Neuronal stem cell (in vitro differentiated cells): ENCODE measurements at regions not wholly inside any gene's neighbourhood (a gene's known extent, or its start where the extent isn't known, plus 50 kb on each side); places are given as distances from the start of the nearest gene placed in this dataset.
"Not testable (repeated sequence)": the region's sequence is repeated elsewhere in the genome, so short reads cannot be mapped to it uniquely, and the experiment has no call there.

Experiments
- DNase-seq: peaks from one replicate; pipeline ENCODE4 v3.0.0-alpha.2; 2013; ENCODE audit warnings: low spot score
- H2AFZ ChIP-seq: one replicate; pipeline ENCODE4 v1.6.1; 2013; ENCODE audit warnings: mild to moderate bottlenecking, low read length, inconsistent platforms
- H2AK5ac ChIP-seq: 2 replicates; pipeline ENCODE4 v1.6.1; 2013; ENCODE audit warnings: low read depth, mild to moderate bottlenecking, inconsistent platforms, low read length, moderate library complexity, mixed read lengths
- H2BK120ac ChIP-seq: 2 replicates; pipeline ENCODE4 v1.6.1; 2013; ENCODE audit warnings: low read depth, mild to moderate bottlenecking, inconsistent platforms, low read length, moderate library complexity, mixed read lengths
- H2BK12ac ChIP-seq: one replicate; pipeline ENCODE4 v1.6.1; 2013; ENCODE audit warnings: low read length, inconsistent platforms
- H2BK15ac ChIP-seq: 2 replicates; pipeline ENCODE4 v1.6.1; 2013; ENCODE audit warnings: mild to moderate bottlenecking, low read length, inconsistent platforms, mixed read lengths
- H2BK5ac ChIP-seq: one replicate; pipeline ENCODE4 v1.6.1; 2013; ENCODE audit warnings: inconsistent platforms, mild to moderate bottlenecking, low read length, moderate library complexity
- H3K14ac ChIP-seq: one replicate; pipeline ENCODE4 v1.6.1; 2013; ENCODE audit warnings: low read length, inconsistent platforms
- H3K18ac ChIP-seq: 2 replicates; pipeline ENCODE4 v1.6.1; 2013; ENCODE audit warnings: low read length, inconsistent platforms
- H3K23ac ChIP-seq: 2 replicates; pipeline ENCODE4 v1.6.1; 2013; ENCODE audit warnings: low read depth, mild to moderate bottlenecking, mixed read lengths, low read length, inconsistent platforms; ENCODE audit not compliant: poor library complexity
- H3K27ac ChIP-seq: replicated peaks from 3 replicates; pipeline ENCODE4 v1.5.1; 2013; ENCODE audit warnings: low read length, inconsistent platforms
- H3K27me3 ChIP-seq, 3 experiments: 2 replicates each; pipeline ENCODE4 v1.6.1; 2013; ENCODE audit warnings: low read length in 3 of 3, mild to moderate bottlenecking in 2 of 3, inconsistent platforms in 1 of 3, low read depth in 1 of 3, mixed read lengths in 1 of 3, moderate library complexity in 1 of 3; ENCODE audit not compliant: control insufficient read depth in 3 of 3, insufficient read depth in 3 of 3
- H3K36me3 ChIP-seq, 2 donors: replicated peaks in 1 of 2; 2 replicates each; pipeline ENCODE4 v1.6.1; 2013; ENCODE audit warnings: low read length in 2 of 2; ENCODE audit not compliant: control insufficient read depth in 2 of 2, insufficient read depth in 2 of 2
- H3K4ac ChIP-seq: 2 replicates; pipeline ENCODE4 v1.6.1; 2013; ENCODE audit warnings: inconsistent platforms, mild to moderate bottlenecking, low read length, moderate library complexity
- H3K4me1 ChIP-seq, 2 donors: 1 replicate in 1 of 2; 2 replicates in 1 of 2; pipeline ENCODE4 v1.6.1; 2013; ENCODE audit warnings: low read length in 2 of 2, low read depth in 1 of 2; ENCODE audit not compliant: control insufficient read depth in 2 of 2, insufficient read depth in 1 of 2
- H3K4me2 ChIP-seq: one replicate; pipeline ENCODE4 v1.6.1; 2013; ENCODE audit warnings: mild to moderate bottlenecking, low read length, inconsistent platforms; ENCODE audit not compliant: insufficient read depth, poor library complexity, severe bottlenecking
- H3K4me3 ChIP-seq, 2 donors: 2 replicates each; pipeline ENCODE4 v1.5.1; 2013; ENCODE audit warnings: low read length in 2 of 2, mild to moderate bottlenecking in 2 of 2, inconsistent platforms in 1 of 2, moderate library complexity in 1 of 2
- H3K79me1 ChIP-seq: one replicate; pipeline ENCODE4 v1.6.1; 2013; ENCODE audit warnings: low read depth, mild to moderate bottlenecking, inconsistent platforms, low read length, moderate library complexity
- H3K9ac ChIP-seq: one replicate; pipeline ENCODE4 v1.6.1; 2013; ENCODE audit warnings: mild to moderate bottlenecking, low read depth, low read length, inconsistent platforms; ENCODE audit not compliant: poor library complexity
- H3K9me3 ChIP-seq, 2 donors: replicated peaks in 1 of 2; 2 replicates each; pipeline versions ENCODE3 to v1.6.1; 2013; ENCODE audit warnings: low read length in 2 of 2, mild to moderate bottlenecking in 2 of 2, inconsistent platforms in 1 of 2, low read depth in 1 of 2, mixed read lengths in 1 of 2, moderate library complexity in 1 of 2; ENCODE audit not compliant: control insufficient read depth in 2 of 2, insufficient read depth in 1 of 2
- H4K8ac ChIP-seq: one replicate; pipeline ENCODE4 v1.6.1; 2013; ENCODE audit warnings: low read depth, mild to moderate bottlenecking, inconsistent platforms, low read length, moderate library complexity
- H4K91ac ChIP-seq: one replicate; pipeline ENCODE4 v1.6.1; 2013; ENCODE audit warnings: low read length, low read depth, mild to moderate bottlenecking, inconsistent platforms; ENCODE audit not compliant: poor library complexity
- WGBS, 2 donors: extraction: QIAGEN DNeasy Blood & Tissue Kit; methylation state at CpG; one replicate each; pipeline ENCODE4 v1.1.7; 2013; ENCODE audit warnings: missing lambda C conversion rate in 2 of 2, mixed read lengths in 1 of 2; ENCODE audit not compliant: insufficient read length in 2 of 2, insufficient replicate concordance in 1 of 2; ENCODE audit errors: extremely low coverage in 2 of 2; 5-methylcytosine and 5-hydroxymethylcytosine counted together

DNA sequence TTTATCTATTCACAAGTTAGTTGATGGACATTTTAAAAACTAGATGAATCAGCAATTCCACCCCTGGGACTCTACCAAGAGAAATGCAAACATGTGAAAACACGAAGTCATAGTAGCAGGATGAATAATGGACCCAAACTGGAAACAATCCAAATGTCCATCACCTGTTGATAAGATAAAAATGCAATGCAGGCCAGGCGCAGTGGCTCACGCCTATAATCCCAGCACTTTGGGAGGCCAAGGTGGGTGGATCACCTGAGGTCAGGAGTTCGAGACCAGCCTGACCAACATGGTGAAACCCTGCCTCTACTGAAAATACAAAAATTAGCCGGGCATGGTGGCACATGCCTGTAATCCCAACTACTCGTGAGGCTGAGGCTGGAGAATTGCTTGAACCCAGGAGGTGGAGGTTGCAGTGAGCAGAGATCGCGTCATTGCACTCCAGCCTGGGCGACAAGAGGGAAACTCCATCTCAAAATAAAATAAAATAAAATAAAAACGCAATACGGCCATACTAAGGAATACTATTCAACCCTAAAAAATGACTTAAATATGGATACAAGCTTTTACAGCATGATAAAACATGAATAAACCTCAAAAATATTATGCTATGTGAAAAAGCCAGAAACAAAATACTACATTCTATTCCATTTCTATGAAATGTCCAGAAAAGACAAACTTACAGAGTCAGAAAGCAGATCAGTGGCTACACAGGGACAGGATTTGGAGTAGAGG, 61.6 kb upstream of the BACH2 start:
- not testable (repeated sequence) for H3K23ac ChIP-seq, H3K4me3 ChIP-seq, H2BK120ac ChIP-seq, DNase-seq, H2BK12ac ChIP-seq, H2AFZ ChIP-seq, H3K79me1 ChIP-seq, H3K9me3 ChIP-seq, H3K9ac ChIP-seq, H4K8ac ChIP-seq, H2BK5ac ChIP-seq, H3K27ac ChIP-seq, H3K14ac ChIP-seq, H4K91ac ChIP-seq, H3K4ac ChIP-seq, H3K27me3 ChIP-seq, H3K18ac ChIP-seq, H2BK15ac ChIP-seq, H3K36me3 ChIP-seq, H2AK5ac ChIP-seq, H3K4me2 ChIP-seq
- no CpG with 5 or more reads among the region's 11 CpGs for WGBS, 2 donors
- peaks cover 4 to 12% of the 10 kb centered on the region in 2 donors for H3K4me1 ChIP-seq

DNA sequence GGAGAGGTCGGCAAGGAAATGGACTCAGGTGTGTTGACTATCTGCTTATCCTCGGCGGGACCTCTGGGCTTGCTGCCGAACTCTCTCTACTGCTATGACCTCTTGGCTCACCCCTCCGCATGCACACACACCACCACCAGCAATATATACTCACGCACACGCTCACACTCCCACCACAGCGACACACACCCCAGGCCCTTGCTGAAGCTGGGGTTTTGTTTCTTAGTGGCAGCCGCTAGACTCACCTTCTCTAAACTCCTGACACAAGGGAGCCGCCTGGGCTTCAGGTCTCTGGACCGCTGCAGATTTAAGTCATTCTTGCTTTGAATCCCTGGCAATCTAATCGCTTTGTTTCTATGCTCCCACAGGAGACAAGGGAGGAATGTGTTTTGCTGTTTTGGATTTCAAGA, 59.4 kb upstream of the BACH2 start:
- peak overlapping the region; percentile 68 for H2AFZ ChIP-seq
- H2BK5ac ChIP-seq: no peak overlapping the region
- H3K14ac ChIP-seq: no peak overlapping the region
- H3K79me1 ChIP-seq: no peaks in the 10 kb centered on the region
- no CpG with 5 or more reads among the region's 12 CpGs for WGBS, 2 donors
- H3K18ac ChIP-seq: peak overlapping the region; percentile 9
- H3K4me1 ChIP-seq: peaks cover 4% of the 10 kb centered on the region in 2 donors
- H2BK120ac ChIP-seq: no peak overlapping the region
- H2BK15ac ChIP-seq: no peak overlapping the region
- no peaks in the 10 kb centered on the region for H3K9me3 ChIP-seq
- no peak overlapping the region for H3K4me2 ChIP-seq
- H3K9ac ChIP-seq: no peak overlapping the region
- no peak overlapping the region for H3K4me3 ChIP-seq
- no peak overlapping the region for H3K27ac ChIP-seq
- no peak overlapping the region for H3K4ac ChIP-seq
- no peak overlapping the region for H4K8ac ChIP-seq
- H2AK5ac ChIP-seq: no peak overlapping the region
- no peak overlapping the region for H4K91ac ChIP-seq
- H3K27me3 ChIP-seq: no peaks in the 10 kb centered on the region
- H3K23ac ChIP-seq: no peak overlapping the region
- H3K36me3 ChIP-seq: no peaks in the 10 kb centered on the region
- DNase-seq: no peak
- no peak overlapping the region for H2BK12ac ChIP-seq

DNA sequence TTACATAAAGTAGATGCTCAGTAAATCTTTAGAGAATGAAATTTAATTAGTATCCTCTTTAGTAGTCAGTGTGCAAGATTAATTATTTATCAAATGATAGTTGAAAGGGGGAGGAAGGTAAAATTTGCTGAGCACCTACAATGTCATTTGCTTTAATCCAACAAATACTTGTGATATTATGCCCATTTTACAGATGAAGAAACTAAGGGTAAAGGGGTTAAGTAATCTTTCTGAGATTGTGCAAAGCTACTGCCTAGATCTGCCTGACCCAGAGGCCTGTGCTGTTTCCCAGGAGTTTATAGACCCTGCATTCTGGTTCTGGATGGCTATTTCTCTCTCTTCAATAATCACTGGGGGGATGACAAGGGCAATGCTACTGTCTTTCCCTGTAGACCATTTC, 58.3 kb upstream of the BACH2 start:
- Histone ChIP-seq H3K9me3 (no peaks in the 10 kb centered on the region), H2AK5ac (no peak overlapping the region), H3K79me1 (no peaks in the 10 kb centered on the region), H2BK12ac (no peak overlapping the region), H3K27me3 (no peaks in the 10 kb centered on the region), H3K9ac (no peak overlapping the region), H3K4ac (no peak overlapping the region), H2BK15ac (no peak overlapping the region), H3K18ac (no peak overlapping the region), H3K4me3 (no peak overlapping the region), H3K4me1 (peaks cover 4% of the 10 kb centered on the region in 2 donors), H2BK120ac (no peak overlapping the region), H4K91ac (no peak overlapping the region), H3K27ac (no peak overlapping the region), H3K14ac (no peak overlapping the region), H3K36me3 (no peaks in the 10 kb centered on the region), H3K4me2 (no peak overlapping the region), H2AFZ (no peak overlapping the region), H4K8ac (no peak overlapping the region), H3K23ac (no peak overlapping the region), H2BK5ac (no peak overlapping the region)
- DNase-seq: no peak

DNA sequence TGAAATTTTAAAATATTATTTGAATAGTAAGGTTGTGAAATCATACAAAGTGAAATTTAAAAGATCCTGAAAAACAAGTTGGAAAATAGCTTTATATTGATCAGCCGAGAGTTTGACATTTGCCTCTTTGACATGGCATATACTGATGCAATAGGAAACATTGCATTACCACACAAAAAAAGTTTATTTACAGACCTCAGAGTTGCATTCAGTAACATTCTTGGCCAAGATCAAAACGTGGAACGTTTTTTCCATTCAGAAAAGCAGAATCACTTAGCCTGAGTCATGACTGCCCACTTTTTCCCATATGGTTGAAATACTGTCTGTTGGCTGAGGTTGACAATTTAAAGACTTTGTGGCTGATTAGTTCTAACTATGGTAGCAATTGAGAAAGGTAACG, 55.1 kb upstream of the BACH2 start:
- peaks cover 4% of the 10 kb centered on the region in 2 donors for H3K4me1 ChIP-seq
- no peak overlapping the region for H2BK15ac ChIP-seq
- no peak overlapping the region for H2BK12ac ChIP-seq
- H2BK5ac ChIP-seq: no peak overlapping the region
- no peak overlapping the region for H3K14ac ChIP-seq
- no peak overlapping the region for H4K8ac ChIP-seq
- no peak overlapping the region for H3K23ac ChIP-seq
- no peak for DNase-seq
- no peaks in the 10 kb centered on the region for H3K79me1 ChIP-seq
- H3K4me3 ChIP-seq: no peak overlapping the region
- H2BK120ac ChIP-seq: no peak overlapping the region
- H3K9ac ChIP-seq: no peak overlapping the region
- no peak overlapping the region for H2AK5ac ChIP-seq
- WGBS, 2 donors: no CpG with 5 or more reads among the region's 4 CpGs
- H3K27me3 ChIP-seq: peaks cover 0 to 3% (median 0%) of the 10 kb centered on the region in 3 experiments
- H3K4ac ChIP-seq: no peak overlapping the region
- no peak overlapping the region for H3K27ac ChIP-seq
- H3K18ac ChIP-seq: no peak overlapping the region
- no peaks in the 10 kb centered on the region for H3K9me3 ChIP-seq
- H2AFZ ChIP-seq: no peak overlapping the region
- H3K36me3 ChIP-seq: no peaks in the 10 kb centered on the region
- no peak overlapping the region for H4K91ac ChIP-seq
- no peak overlapping the region for H3K4me2 ChIP-seq
